Neural progenitor cell (in vitro differentiated cells): ENCODE measurements at regions not wholly inside any gene's neighbourhood (a gene's known extent, or its start where the extent isn't known, plus 50 kb on each side); places are given as distances from the start of the nearest gene placed in this dataset.

Experiments used
- CTCF ChIP-seq: fragments of 200-600 bp; sonication (generic); IDR thresholded peaks from 2 replicates; pipeline ENCODE4 v1.5.1; 2017; ENCODE audit warnings: antibody characterized with exemption, mild to moderate bottlenecking
- EZH2 ChIP-seq: fragments of 200-600 bp; sonication (generic); IDR thresholded peaks from 2 replicates; pipeline ENCODE4 v1.6.1; 2017; ENCODE audit warnings: antibody characterized with exemption, mild to moderate bottlenecking, moderate library complexity
- EZH2phosphoT487 ChIP-seq: fragments of 200-600 bp; sonication (generic); IDR thresholded peaks from 2 replicates; pipeline ENCODE4 v1.6.1; 2017; ENCODE audit warnings: antibody characterized with exemption

GRCh38 chr12:22126758-22127157, 80.7 kb downstream of the CMAS start:
- no peak for TF ChIP-seq CTCF
- TF ChIP-seq EZH2, result no peak
- no peak for TF ChIP-seq EZH2phosphoT487
